Right hindlimb (tissue), 1 donor: ENCODE measurements at regions not wholly inside any gene's neighbourhood (a gene's known extent, or its start where the extent isn't known, plus 50 kb on each side); places are given as distances from the start of the nearest gene placed in this dataset.
"Not testable (repeated sequence)": the region's sequence is repeated elsewhere in the genome, so short reads cannot be mapped to it uniquely, and the experiment has no call there.

Experiments
- DNase-seq: peaks from one replicate; pipeline ENCODE4 v3.0.0-alpha.2; 2018

- no peak for DNase-seq
Observed at GRCh38 chr12:126419131-126419530, 1353.9 kb downstream of the AACS start.

- DNase-seq, result no peak
Observed at GRCh38 chr12:126424696-126425095, 1359.5 kb downstream of the AACS start.

GRCh38 chr12:126425264-126425663, 1360.0 kb downstream of the AACS start:
- DNase-seq, result no peak

- no peak for DNase-seq
Observed at GRCh38 chr12:126428769-126429168, 1363.5 kb downstream of the AACS start.

- no peak for DNase-seq
Observed at GRCh38 chr12:126430921-126431320, 1365.7 kb downstream of the AACS start.

- DNase-seq, result no peak
Observed at GRCh38 chr12:126431767-126432166, 1366.5 kb downstream of the AACS start.

GRCh38 chr12:126432780-126433179, 1367.5 kb downstream of the AACS start:
- no peak for DNase-seq

GRCh38 chr12:126434412-126434985, 1369.3 kb downstream of the AACS start:
- no peak for DNase-seq

GRCh38 chr12:126436041-126436440, 1370.8 kb downstream of the AACS start:
- DNase-seq, result no peak

GRCh38 chr12:126437934-126438333, 1372.7 kb downstream of the AACS start:
- DNase-seq, result no peak

GRCh38 chr12:126443977-126444376, 1378.7 kb downstream of the AACS start:
- no peak for DNase-seq

- DNase-seq, result no peak
Observed at GRCh38 chr12:126447346-126447745, 1382.1 kb downstream of the AACS start.

- no peak for DNase-seq
Observed at GRCh38 chr12:126451809-126452208, 1386.6 kb downstream of the AACS start.

GRCh38 chr12:126452686-126453085, 1387.5 kb downstream of the AACS start:
- DNase-seq, result not testable (repeated sequence)

GRCh38 chr12:126454581-126454980, 1389.3 kb downstream of the AACS start:
- DNase-seq, result no peak

- DNase-seq, result no peak
Observed at GRCh38 chr12:126457776-126458175, 1392.5 kb downstream of the AACS start.

- no peak for DNase-seq
Observed at GRCh38 chr12:126464153-126464552, 1398.9 kb downstream of the AACS start.

- no peak for DNase-seq
Observed at GRCh38 chr12:126469211-126469610, 1404.0 kb downstream of the AACS start.

- no peak for DNase-seq
Observed at GRCh38 chr12:126474703-126475102, 1409.5 kb downstream of the AACS start.

- no peak for DNase-seq
Observed at GRCh38 chr12:126480451-126480850, 1415.2 kb downstream of the AACS start.

GRCh38 chr12:126481688-126482087, 1416.5 kb downstream of the AACS start:
- no peak for DNase-seq

- no peak for DNase-seq
Observed at GRCh38 chr12:126482238-126482889, 1417.1 kb downstream of the AACS start.

GRCh38 chr12:126483145-126484068, 1418.2 kb downstream of the AACS start:
- DNase-seq, result no peak
